HepG2 (cell line): ENCODE measurements at regions not wholly inside any gene's neighbourhood (a gene's known extent, or its start where the extent isn't known, plus 50 kb on each side); places are given as distances from the start of the nearest gene placed in this dataset.

Experiments used
- NFIC ChIP-seq: IDR thresholded peaks from 2 replicates; pipeline ENCODE4 v1.6.1; 2012; ENCODE audit warnings: mild to moderate bottlenecking, low read length, inconsistent platforms
- TAF1 ChIP-seq: sonication (generic); formaldehyde crosslinking; IDR thresholded peaks from 2 replicates; pipeline ENCODE4 v1.4.0; 2020; ENCODE audit warnings: missing genetic modification reagents
- TCF7L2 ChIP-seq: IDR thresholded peaks from 2 replicates; pipeline ENCODE4 v1.6.1; 2011; ENCODE audit warnings: mild to moderate bottlenecking, low read depth, low read length, moderate library complexity
- ZBTB21 ChIP-seq: sonication (generic); formaldehyde crosslinking; IDR thresholded peaks from 2 replicates; pipeline ENCODE4 v1.4.0; 2020; ENCODE audit warnings: missing genetic modification reagents
- ZNF556 ChIP-seq: sonication (generic); formaldehyde crosslinking; IDR thresholded peaks from 2 replicates; pipeline ENCODE4 v1.4.0; 2020; ENCODE audit warnings: mild to moderate bottlenecking, missing genetic modification reagents, borderline replicate concordance
- TF ChIP-seq, protein P1 (sequence below): sonication (generic); formaldehyde crosslinking; IDR thresholded peaks from 2 replicates; pipeline ENCODE4 v1.4.0; 2020; ENCODE audit warnings: missing genetic modification reagents

DNA sequence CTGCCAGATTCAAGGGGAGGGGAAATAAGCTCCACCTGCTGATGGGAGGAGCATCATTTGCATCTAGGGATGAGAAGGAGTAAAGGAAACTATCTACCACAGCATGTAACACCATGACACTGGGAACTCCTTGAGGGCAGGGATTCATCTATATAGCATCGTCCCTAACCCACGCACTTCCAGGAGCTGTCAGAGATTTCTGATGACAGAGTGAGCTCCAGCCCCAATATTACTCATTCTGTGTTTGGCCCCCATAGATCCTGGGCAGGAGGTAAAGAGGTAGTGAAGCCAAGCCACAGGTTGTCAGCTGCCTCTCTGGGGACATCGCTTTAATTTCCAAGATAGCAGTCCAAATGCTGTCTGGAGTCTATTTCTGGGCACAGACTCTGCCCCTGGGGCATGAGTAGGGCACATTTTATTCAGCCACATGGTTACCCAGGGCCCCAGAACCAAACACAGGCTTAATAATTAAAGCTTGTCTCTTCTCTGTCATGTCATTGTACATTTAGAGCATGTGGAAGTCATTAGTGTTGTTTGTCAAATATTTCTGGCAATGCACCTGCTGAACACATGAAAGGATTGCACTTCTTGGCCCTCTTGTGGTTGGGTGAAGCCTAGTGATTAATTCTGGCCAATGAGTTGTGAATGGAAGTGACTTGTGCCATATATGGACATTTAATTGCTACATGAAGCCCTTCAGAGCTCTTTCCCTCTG lies 105.9 kb upstream of the POU3F1 start:
- TF ChIP-seq ZNF556 (CRISPR knock-in tag) = no peak
- TF ChIP-seq TCF7L2 = no peak
- TF ChIP-seq NFIC = no peak
- TF ChIP-seq TAF1 = no peak
- TF ChIP-seq, protein P1, sequence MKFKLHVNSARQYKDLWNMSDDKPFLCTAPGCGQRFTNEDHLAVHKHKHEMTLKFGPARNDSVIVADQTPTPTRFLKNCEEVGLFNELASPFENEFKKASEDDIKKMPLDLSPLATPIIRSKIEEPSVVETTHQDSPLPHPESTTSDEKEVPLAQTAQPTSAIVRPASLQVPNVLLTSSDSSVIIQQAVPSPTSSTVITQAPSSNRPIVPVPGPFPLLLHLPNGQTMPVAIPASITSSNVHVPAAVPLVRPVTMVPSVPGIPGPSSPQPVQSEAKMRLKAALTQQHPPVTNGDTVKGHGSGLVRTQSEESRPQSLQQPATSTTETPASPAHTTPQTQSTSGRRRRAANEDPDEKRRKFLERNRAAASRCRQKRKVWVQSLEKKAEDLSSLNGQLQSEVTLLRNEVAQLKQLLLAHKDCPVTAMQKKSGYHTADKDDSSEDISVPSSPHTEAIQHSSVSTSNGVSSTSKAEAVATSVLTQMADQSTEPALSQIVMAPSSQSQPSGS (CRISPR knock-in tag) = no peak
- no peak for TF ChIP-seq ZBTB21
